Colon (tissue), 2 donors: ENCODE measurements at regions not wholly inside any gene's neighbourhood (a gene's known extent, or its start where the extent isn't known, plus 50 kb on each side); places are given as distances from the start of the nearest gene placed in this dataset.
"Not testable (repeated sequence)": the region's sequence is repeated elsewhere in the genome, so short reads cannot be mapped to it uniquely, and the experiment has no call there.

Source experiments
- FAIRE-seq: peaks from 2 replicates; lab custom pipeline; 2012; peaks lifted over from hg19 to GRCh38; lab: Jason Lieb, UNC
- donor health status: control.
- donor health status: control.

- no peak for FAIRE-seq
Measured at GRCh38 chr5:158478139-158478538, 619.2 kb upstream of the CLINT1 start.

- FAIRE-seq, result no peak
Measured at GRCh38 chr5:158477214-158477613, 618.3 kb upstream of the CLINT1 start.

DNA sequence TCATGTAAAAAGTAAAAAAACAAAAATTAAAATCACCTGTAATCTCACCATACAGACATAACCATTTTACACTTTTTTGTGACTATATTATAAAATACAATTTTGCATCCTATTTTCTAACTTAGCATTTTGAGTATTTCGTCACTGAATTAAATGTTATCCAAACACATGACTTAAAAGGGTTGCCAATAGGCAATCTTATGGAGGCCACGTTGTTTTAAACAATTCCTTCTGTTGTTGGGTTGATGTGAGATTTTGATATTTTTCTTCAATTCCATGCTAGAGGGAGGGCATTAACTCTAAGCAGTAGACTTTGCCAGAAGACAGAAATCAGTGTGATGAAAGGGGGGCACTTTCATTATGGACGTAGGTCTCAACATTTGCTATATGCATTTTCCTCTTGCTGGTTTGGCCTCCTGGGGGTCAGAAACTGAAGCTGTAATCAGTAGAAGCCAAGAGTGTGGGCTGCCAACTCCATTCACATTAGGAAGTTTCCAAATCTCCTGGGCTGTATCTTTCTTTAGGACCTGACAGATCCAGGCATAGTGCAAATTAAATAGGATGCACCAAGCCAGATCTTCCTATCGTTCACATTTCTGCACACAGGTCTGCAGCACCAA is 614.2 kb upstream of the CLINT1 start:
- no peak for FAIRE-seq

DNA sequence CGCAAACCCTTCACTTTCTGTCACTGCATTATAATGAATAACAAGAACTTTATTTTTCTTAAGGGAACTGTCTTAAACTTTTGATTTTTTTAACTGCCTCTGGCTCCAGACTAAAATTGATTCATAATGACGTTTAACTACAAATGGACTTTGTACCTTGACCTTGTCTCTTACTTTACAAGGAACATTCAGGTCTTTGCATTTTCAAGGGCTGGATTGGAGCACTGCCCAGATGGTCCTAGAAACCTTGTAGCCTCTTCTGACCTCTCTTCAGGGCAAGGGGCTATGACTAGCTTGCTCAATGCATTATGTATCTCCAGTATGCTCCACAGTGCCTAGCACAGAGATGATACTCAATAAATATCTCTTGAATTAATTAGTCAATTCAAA is 612.6 kb upstream of the CLINT1 start:
- no peak for FAIRE-seq

GRCh38 chr5:158470764-158471534 is 612.0 kb upstream of the CLINT1 start:
- no peak for FAIRE-seq

DNA sequence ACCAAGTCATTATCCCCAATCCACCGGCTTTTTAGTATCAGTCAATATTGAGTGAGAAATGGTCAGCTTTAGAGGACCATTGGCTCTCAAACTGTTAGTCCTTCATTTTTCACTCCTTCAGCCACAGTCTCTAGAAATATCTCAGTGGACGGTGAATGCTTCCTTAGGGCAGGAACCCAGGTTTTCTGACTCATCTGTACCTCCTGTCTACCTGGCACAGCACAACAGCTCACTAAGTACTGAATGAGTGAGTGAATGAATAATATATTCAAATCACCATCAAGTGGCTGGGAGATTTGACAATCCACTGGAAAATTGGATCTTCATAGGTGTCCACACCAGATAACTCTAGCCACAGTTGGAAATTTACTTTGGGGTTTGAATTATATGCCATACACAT is 609.5 kb upstream of the CLINT1 start:
- FAIRE-seq, result no peak

DNA sequence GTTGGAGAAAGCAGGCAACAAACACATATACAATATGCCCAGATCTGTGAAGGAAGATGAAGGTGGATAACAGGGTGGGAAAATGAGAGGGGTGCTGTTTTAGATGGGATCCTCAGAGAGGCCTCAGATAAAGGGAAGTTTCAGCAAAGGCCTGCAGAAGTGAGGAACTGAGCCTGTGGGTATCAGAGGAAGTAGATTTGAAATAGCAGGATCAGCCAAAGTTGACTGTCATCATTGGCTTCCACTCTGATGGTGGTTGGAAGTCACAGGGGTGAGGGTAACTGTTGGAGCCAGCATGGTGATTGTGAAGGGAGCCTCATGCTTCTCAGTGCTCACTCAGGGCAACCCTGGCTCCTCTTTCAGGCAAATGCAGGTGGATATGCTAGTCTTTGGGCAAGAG is 607.2 kb upstream of the CLINT1 start:
- FAIRE-seq, result no peak

DNA sequence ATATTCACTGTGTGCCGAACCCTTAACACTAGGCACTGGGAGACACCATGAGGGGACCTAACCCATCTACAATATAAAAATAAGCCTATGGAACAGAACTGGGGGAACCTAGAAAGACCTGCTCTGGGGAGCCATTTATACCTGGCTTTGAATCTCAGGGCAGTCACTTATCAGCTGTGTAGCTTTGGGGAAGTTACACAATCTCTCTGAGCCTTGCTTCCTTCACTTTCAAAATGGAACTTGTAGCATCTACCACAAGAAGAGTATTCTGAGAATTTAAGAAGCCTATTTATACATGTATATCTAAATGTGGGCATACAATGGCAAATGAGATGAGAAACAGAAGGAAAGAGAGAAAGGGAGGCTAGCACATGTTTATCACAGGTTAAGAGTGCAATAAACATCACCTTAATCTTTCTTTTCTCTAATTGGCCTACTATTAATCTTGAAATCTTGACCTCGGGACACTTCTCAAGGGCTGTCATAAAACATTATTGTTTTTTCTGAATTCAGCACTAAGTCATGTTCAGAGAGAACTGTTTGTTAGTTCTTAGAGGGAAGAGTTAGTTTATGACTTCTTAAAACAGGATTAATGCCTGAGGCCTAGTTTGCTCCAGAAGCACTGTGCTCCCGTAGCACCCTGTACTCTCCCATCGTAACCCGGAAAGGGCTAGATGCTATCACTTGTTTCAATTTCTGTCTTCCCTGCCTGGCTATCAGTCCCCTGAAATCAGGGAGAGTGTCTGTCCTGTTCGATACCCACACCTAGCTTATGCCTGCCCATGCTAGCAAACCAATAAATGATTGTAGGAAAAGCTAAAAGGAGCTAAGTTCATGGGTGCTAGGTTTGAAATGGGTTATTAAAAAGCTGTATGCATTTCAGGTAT is 606.4 kb upstream of the CLINT1 start:
- FAIRE-seq, result no peak

DNA sequence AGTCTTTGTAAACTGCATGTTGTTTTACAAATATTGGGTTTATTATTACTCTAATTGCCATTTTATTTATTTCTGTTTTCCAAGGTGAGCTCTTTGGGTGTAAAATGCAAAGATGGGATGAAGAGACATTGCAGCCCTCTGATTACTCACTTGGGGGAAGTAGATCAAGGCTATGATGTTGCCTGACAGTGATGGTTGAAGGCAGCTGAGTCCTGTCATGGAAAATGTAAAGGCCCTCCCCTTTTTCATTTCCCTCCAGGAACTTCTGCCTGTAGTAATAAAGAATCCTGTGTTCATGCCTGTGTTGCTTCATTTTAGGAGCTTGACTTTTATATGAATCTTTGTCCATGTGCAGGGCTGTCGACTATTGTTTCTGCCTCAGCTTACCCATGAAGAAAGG is 605.4 kb upstream of the CLINT1 start:
- no peak for FAIRE-seq

DNA sequence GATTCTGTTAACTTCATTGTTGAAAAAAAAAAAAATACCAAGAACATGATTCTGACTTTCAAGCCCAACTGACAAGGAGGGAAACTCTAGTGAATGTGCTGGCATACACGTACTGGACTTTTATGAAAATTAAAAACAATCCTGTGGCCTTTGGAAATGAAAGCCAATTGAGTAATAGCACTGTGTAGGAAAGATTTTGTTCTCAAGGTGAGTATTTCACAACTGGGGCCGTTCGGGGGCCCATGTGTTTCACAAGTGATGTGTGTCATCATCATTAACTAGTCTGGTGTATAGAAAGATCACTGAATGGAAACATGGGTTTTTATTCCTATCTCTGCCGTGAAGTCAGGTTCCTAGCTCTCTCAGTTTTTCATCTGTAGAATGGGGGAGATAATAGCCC is 605.0 kb upstream of the CLINT1 start:
- no peak for FAIRE-seq

DNA sequence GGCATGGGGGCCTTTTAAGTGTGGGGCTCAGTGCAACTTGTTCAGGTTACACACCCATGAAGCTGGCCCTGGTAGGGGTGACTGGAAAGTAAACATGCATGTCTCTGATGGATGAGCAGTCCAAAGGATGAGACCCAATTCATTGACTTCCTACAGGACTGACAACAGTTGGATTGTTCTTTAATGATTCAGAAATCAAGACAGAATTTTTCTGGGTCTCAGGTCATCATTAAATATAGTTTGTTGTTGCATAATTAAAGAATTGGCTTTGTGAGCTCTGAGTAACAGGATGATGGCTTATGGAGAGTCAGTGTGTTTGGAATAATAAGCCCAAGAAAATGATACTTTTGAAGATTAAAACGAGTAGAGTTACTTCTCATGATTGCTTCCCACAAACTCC is 604.2 kb upstream of the CLINT1 start:
- FAIRE-seq, result no peak

DNA sequence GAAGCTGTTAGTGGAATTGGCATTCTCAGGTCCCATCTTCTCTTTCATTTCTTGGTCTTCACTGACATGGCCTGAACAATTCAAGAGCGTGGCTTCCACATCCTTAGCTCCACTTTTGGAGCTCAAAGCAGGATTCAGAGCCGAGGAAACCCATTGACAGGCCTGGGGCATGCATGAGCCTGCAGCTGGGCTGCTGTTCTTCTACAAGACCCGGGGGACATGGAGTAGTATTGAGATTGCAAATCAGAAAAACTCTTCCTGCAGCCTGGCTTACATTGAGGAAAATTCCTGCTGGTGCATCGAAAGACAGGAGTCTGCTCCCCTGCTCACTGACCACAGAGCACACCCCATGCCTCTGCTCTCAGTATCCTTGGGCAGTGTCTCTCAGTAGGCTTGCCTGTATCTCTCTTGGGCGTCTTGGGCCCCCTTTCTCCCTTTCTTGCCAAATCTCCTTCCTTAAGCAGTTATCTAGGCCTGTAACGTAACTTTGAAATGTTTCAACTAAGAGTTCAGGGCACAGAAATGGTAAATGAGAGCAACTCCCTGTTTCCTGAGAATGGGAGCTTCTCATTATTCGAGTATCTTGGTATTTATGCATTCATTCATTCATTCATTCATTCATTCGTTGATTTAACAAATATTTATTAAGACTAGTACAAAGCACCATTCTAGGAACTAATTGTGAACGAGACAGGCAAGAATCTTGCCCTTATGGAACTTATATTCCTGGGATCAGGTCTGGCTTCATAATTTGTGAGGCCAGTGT is 603.6 kb upstream of the CLINT1 start:
- FAIRE-seq, result no peak

DNA sequence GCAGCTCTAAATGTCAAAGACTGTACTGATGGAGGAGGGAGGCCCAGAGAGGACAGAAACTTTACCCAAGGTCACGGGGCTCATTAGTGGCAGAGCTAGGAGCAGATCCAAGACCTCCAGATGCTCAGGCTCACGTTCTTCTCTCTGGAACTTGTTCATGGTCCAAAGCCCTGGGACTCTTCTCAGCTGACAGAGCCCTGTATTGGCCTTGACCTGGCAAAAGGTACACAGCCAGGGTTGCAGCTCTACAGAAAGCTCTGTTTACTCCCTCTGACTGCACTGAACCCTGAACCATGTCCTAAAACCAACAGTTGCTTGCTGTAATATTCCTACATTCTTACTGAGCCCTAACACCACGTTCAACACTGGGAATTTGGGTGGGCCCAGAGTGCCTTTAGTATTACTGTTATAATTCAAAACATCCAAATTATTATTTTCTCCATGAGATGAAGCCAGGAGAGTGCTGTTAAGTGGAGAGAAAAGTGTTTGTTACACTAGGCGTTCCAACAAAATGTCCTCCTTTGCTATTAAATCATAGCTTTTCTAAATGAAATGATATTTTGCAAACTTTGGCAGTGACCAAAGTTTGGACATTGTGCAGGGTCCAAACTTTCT is 602.4 kb upstream of the CLINT1 start:
- no peak for FAIRE-seq

DNA sequence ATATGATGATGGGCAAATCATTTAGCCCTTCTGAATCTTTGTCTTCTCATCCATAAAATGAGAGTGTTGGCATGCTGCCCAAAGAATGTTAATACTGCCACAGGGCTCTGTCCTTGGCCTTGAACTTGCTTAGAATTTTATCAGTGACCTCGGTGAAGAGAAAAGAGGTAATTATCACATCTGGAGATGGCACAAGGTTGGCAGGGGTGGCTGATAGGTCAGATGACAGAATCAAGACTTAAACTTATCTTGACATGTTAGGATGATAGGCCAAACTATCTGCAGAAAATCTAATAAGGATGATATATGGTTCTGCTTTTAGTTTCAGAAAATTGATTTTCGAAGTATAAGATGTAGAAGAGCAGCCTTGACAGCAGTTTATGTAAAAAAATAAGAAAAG is 599.1 kb upstream of the CLINT1 start:
- no peak for FAIRE-seq

GRCh38 chr5:158456756-158457155 is 597.8 kb upstream of the CLINT1 start:
- FAIRE-seq, result no peak

- FAIRE-seq, result no peak
Measured at GRCh38 chr5:158456241-158456640, 597.3 kb upstream of the CLINT1 start.

DNA sequence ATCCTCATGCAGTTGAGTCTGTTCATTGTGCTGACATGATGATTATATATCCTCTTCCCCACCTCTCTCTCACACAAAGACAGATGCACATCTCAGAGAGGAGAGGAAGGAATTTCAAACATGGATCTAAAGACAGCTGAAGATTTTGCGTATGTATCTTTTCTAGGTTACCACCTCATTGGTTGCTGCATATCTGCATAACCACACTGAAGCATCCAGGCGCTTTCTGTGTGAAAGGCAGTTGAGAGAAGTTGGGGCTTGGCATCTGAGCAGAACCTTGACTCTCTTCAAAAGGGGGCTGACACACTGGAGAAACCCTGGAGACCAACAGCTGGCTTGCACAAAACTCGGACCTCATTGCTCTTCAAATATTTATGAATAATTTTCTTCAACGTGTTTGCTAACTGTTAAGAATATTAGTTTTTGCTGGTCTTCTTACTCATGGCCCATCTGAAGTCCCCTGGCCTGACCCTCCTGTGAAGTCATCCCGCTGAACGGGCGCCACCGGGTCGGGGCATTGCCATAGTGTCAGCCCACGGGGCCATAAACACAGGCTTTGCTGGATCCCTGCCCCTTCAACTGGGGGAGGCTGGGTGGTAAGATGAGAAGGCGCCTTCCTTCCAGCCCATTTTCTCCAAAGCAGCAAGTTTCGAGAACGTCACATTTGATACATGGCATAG is 593.2 kb upstream of the CLINT1 start:
- no peak for FAIRE-seq

GRCh38 chr5:158451203-158451992 is 592.5 kb upstream of the CLINT1 start:
- no peak for FAIRE-seq

DNA sequence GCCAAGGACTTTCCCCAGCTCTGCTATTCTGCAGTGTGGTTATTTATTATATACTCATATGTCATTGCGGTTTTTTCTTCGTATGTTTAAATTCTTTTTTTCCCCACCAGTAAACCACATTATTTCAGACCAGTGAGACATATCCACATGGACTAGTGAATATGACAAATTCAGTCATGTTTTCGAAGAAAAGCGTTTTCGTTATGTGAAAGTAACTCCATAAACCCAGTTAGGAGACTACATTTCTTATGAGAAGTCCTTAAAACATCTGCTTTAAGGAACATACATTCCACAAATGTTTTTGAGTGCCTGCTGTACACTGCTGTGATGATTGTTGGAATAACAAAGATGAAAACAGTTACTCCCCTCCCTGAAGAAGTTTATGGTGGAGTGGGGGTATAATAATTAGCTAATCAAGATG is 591.8 kb upstream of the CLINT1 start:
- no peak for FAIRE-seq

GRCh38 chr5:158446761-158447160 is 587.8 kb upstream of the CLINT1 start:
- not testable (repeated sequence) for FAIRE-seq
